Spleen (tissue), 11 donors: ENCODE measurements at regions not wholly inside any gene's neighbourhood (a gene's known extent, or its start where the extent isn't known, plus 50 kb on each side); places are given as distances from the start of the nearest gene placed in this dataset.

ENCODE experiments used
- DNase-seq: peaks from one replicate; pipeline ENCODE4 v3.0.0-alpha.2; 2020
- H3K27ac ChIP-seq, 8 donors: fragments of 200-600 bp; sonication (generic) in 7 of 8; 1 replicate in 4 of 8; 2 replicates in 4 of 8; pipeline versions ENCODE4 v1.5.0 to v1.8.0; 2016 to 2021; ENCODE audit warnings: inconsistent platforms in 4 of 8, mild to moderate bottlenecking in 4 of 8, moderate library complexity in 1 of 8
- H3K27me3 ChIP-seq, 7 donors: fragments of 200-600 bp; sonication (generic) in 6 of 7; replicated peaks in 1 of 7; 1 replicate in 4 of 7; 2 replicates in 3 of 7; pipeline versions ENCODE4 v1.5.0 to v1.8.0; 2016 to 2021; ENCODE audit warnings: inconsistent platforms in 3 of 7, mild to moderate bottlenecking in 1 of 7
- H3K36me3 ChIP-seq, 6 donors: fragments of 200-600 bp; sonication (generic) in 5 of 6; 1 replicate in 4 of 6; 2 replicates in 2 of 6; pipeline versions ENCODE4 v1.5.0 to v1.8.0; 2016 to 2021; ENCODE audit warnings: inconsistent platforms in 2 of 6
- H3K4me1 ChIP-seq, 6 donors: fragments of 200-600 bp; sonication (generic) in 5 of 6; 1 replicate in 3 of 6; 2 replicates in 3 of 6; pipeline versions ENCODE4 v1.5.0 to v1.8.0; 2016 to 2021; ENCODE audit warnings: inconsistent platforms in 3 of 6
- H3K4me3 ChIP-seq, 8 donors: fragments of 200-600 bp; sonication (generic) in 7 of 8; 1 replicate in 4 of 8; 2 replicates in 4 of 8; pipeline versions ENCODE4 v1.5.0 to v1.8.0; 2016 to 2021; ENCODE audit warnings: inconsistent platforms in 4 of 8, mild to moderate bottlenecking in 4 of 8, moderate library complexity in 2 of 8
- H3K9me3 ChIP-seq, 8 donors: fragments of 200-600 bp; sonication (generic) in 7 of 8; 1 replicate in 4 of 8; 2 replicates in 4 of 8; pipeline versions ENCODE4 v1.5.0 to v1.8.0; 2016 to 2021; ENCODE audit warnings: inconsistent platforms in 4 of 8
- CTCF ChIP-seq, 11 experiments: fragments of 200-600 bp in 7 of 11; fragments of 450-650 bp in 4 of 11; sonication (generic) in 4 of 11; IDR thresholded peaks in 8 of 11; conservative IDR thresholded peaks in 3 of 11; 1 replicate in 7 of 11; 2 replicates in 4 of 11; pipeline versions ENCODE4 v1.4.0 to v1.8.0; 2016 to 2021; ENCODE audit warnings: antibody characterized with exemption in 11 of 11, inconsistent platforms in 4 of 11, mild to moderate bottlenecking in 1 of 11
- POLR2A ChIP-seq, 3 donors: fragments of 450-650 bp; IDR thresholded peaks; one replicate each; pipeline ENCODE4 v1.5.1; 2017; ENCODE audit warnings: antibody characterized with exemption in 3 of 3, mild to moderate bottlenecking in 1 of 3
- POLR2AphosphoS5 ChIP-seq, 3 donors: sonication (generic); formaldehyde crosslinking; IDR thresholded peaks; one replicate each; pipeline ENCODE4 v1.5.1; 2017; ENCODE audit warnings: antibody characterized with exemption in 3 of 3
- WGBS, 5 donors: extraction: QIAGEN DNeasy Blood & Tissue Kit in 3 of 5; methylation state at CpG; one replicate each; pipeline versions ENCODE4 v1.1.5 to v1.1.7; 2013 to 2018; 5-methylcytosine and 5-hydroxymethylcytosine counted together
- intact Hi-C: fragments of 100-400 bp; cut with DNase I; formaldehyde crosslinking; loops from one replicate; pipeline ENCODE4 v1.15.0; 2023; ENCODE audit warnings: low total_unique reads
- donor health status: healthy with polysubstance abuse.
- donor health status: DM: no; HTN: no; CAD: no; lungs with moderate emphysema.
- donor health status: DM: no; HTN: no; CAD: no.
- donor health status: Bipolar disorder and iron deficiency.
- donor health status: healthy.
- donor health status: DM: no; HTN: no; CAD: no.
- donor health status: DM: yes; HTN: yes; CAD: no.

- H3K36me3 ChIP-seq: no peaks in the 10 kb centered on the region
- no peak for DNase-seq
- H3K4me1 ChIP-seq: peaks cover 0 to 10% (median 2%) of the 10 kb centered on the region in 6 donors
- no peaks in the 10 kb centered on the region for H3K9me3 ChIP-seq
- no peak overlapping the region for H3K27ac ChIP-seq
- WGBS, 5 donors: 67 to 85% (median 80%) methylated on average over 3 of the region's 3 CpGs
- no peak for TF ChIP-seq CTCF (IDR thresholded peaks at IDR 0.05 in 8 of 11, conservative IDR thresholded peaks at IDR 0.05 in 3 of 11)
- TF ChIP-seq POLR2AphosphoS5 (IDR thresholded peaks at IDR 0.05): no peak
- no peak for TF ChIP-seq POLR2A (IDR thresholded peaks at IDR 0.05)
- intact Hi-C loops: no loop called here
- H3K27me3 ChIP-seq: no peaks in the 10 kb centered on the region
- no peak overlapping the region for H3K4me3 ChIP-seq
Measured at GRCh38 chr9:107593224-107593870, 103.8 kb upstream of the KLF4 start.

DNA sequence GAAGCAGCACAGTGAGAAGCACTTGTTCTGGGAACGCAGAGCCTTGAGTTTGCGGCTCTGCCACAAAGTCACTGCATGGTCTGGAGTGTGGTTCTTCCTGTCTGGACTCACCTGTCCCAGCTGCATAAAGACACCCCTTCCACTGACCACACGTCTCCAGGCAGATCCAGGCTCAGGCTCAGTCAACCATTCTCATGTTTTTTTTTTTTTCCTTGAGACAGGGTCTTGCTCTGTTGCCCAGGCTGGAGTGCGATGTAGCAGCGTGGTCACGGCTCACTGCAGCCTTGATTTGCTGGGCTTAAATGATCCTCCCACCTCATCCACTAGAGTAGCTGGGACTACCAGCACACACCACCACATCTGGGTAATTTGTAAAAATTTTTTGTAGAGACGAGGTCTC lies 102.9 kb upstream of the KLF4 start:
- Histone ChIP-seq H3K27ac (no peak overlapping the region), H3K27me3 (no peaks in the 10 kb centered on the region), H3K4me1 (peaks cover 0 to 20% (median 4%) of the 10 kb centered on the region in 6 donors), H3K4me3 (no peak overlapping the region), H3K9me3 (no peaks in the 10 kb centered on the region), H3K36me3 (no peaks in the 10 kb centered on the region)
- TF ChIP-seq POLR2AphosphoS5 (IDR thresholded peaks at IDR 0.05): no peak
- intact Hi-C loops: no loop called here
- 78 to 89% (median 88%) methylated on average over 7 of the region's 7 CpGs for WGBS, 5 donors
- DNase-seq: no peak

DNA sequence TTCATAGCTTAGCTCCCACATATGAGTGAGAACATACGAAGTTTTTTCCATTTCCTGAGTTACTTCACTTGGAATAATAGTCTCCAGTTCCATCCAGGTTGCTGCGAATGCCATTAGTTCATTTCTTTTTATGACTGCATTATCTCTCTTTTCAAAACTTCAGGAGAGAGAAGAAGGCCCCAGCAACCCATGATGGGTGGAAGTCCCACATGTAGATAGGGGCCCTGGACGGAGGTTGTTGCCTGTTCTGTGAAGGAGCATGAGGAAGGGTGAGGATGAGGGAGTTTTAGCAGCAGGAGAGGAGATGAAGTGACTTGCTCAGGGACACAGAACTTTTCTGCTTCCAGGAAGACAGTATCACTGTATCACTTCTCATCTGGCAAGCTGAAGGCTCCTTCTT lies 102.2 kb upstream of the KLF4 start:
- intact Hi-C loops: no loop called here

DNA sequence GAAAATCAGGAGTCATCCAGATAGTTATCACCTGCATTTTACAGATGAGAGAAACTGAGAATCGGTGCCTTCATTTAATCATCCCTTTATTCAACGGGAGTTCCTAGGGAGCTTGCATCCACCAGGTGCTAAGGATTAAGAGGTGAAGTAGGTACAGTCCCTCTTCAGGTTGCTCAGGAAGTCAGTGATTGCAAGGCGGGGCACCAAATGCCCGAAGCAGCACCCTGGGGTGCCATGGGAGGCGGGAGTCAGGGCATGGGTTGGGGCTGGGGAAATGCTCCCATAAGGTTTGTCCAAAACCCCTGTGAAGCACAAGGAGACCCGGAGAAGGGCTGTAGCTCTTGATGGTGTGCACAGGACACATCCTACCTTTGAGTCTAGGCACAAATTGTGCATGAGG lies 98.8 kb upstream of the KLF4 start:
- TF ChIP-seq POLR2AphosphoS5 (IDR thresholded peaks at IDR 0.05) (no peak), CTCF (IDR thresholded peaks at IDR 0.05 in 8 of 11, conservative IDR thresholded peaks at IDR 0.05 in 3 of 11) (no peak), POLR2A (IDR thresholded peaks at IDR 0.05) (no peak)
- WGBS, 5 donors: 83 to 97% (median 90%) methylated on average over 5 to 6 of the region's 6 CpGs
- intact Hi-C loops: no loop called here
- DNase-seq: no peak
- H3K9me3 ChIP-seq: no peaks in the 10 kb centered on the region
- H3K27me3 ChIP-seq: no peaks in the 10 kb centered on the region
- H3K4me1 ChIP-seq: peaks cover 0 to 27% (median 6%) of the 10 kb centered on the region in 6 donors
- no peak overlapping the region for H3K4me3 ChIP-seq
- H3K27ac ChIP-seq: peak overlapping the region in 5 of 8 donors; percentile 64 to 87 (median 77)
- H3K36me3 ChIP-seq: no peaks in the 10 kb centered on the region

More for the DNA sequence above, 102.2 kb upstream of the KLF4 start:
- Histone ChIP-seq H3K27me3 (no peaks in the 10 kb centered on the region), H3K4me3 (no peak overlapping the region), H3K36me3 (no peaks in the 10 kb centered on the region), H3K4me1 (peaks cover 0 to 26% (median 6%) of the 10 kb centered on the region in 6 donors), H3K27ac (no peak overlapping the region), H3K9me3 (no peaks in the 10 kb centered on the region)
- TF ChIP-seq POLR2A (IDR thresholded peaks at IDR 0.05) (no peak), CTCF (IDR thresholded peaks at IDR 0.05 in 8 of 11, conservative IDR thresholded peaks at IDR 0.05 in 3 of 11) (no peak), POLR2AphosphoS5 (IDR thresholded peaks at IDR 0.05) (no peak)
- WGBS, 5 donors: 77 to 85% (median 82%) methylated on average over 3 of the region's 3 CpGs
- DNase-seq: no peak
